HG03159 (cell line): ENCODE measurements at regions not wholly inside any gene's neighbourhood (a gene's known extent, or its start where the extent isn't known, plus 50 kb on each side); places are given as distances from the start of the nearest gene placed in this dataset.

Source experiments
- ATAC-seq: cut with Tn5 transposase; IDR thresholded peaks from one replicate; pipeline ENCODE4 v1.9.1; 2021; ENCODE audit warnings: mild to moderate bottlenecking, moderate library complexity; ENCODE audit not compliant: unreplicated experiment

DNA sequence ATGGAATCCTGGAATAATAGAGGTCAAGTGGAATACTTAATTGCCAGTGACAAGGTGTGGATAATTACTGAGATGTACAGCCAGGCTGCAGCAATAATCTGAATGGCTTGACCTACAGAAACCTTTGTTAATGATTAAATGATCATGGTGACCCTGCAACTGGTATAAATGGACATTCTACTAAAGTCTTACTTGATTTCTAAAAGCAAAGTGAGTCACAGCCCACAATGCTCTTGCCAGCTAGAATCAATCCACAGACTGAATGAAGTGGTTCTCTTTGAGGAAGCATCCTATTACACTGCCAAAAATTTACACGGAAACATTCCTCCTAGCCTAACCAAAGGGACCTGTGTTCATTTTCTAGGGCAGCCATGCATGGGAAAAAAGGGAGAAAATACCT, 518.5 kb downstream of the SOX5 start:
- ATAC-seq, result no peak

GRCh38 chr12:23433121-23433520, 516.3 kb downstream of the SOX5 start:
- ATAC-seq, result no peak

GRCh38 chr12:23434154-23434553, 515.3 kb downstream of the SOX5 start:
- no peak for ATAC-seq

GRCh38 chr12:23446746-23447145, 502.7 kb downstream of the SOX5 start:
- no peak for ATAC-seq

- ATAC-seq, result no peak
Observed at GRCh38 chr12:23450810-23451209, 498.7 kb downstream of the SOX5 start.

GRCh38 chr12:23455283-23455682, 494.2 kb downstream of the SOX5 start:
- no peak for ATAC-seq

GRCh38 chr12:23458640-23459039, 490.8 kb downstream of the SOX5 start:
- ATAC-seq, result no peak

- ATAC-seq, result no peak
Observed at GRCh38 chr12:23462546-23462945, 486.9 kb downstream of the SOX5 start.

DNA sequence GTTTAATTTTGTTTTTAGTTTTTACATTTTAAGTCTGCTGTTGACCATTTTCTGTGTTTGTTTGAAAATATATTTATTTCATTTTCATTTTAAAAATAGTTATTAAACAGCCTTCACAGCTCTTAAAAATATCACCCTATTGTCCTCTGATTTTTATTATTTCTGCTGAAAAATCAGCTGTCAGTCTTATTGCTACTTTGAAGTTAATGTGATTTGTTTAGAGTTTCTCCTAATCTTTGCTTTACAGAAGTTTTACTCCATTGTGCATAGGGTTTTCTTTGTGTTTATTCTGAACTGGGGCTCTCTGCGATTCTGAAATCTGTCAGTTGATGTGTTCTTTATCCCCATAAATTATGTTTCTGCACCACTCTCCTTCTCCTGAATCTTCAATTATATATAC, 486.3 kb downstream of the SOX5 start:
- no peak for ATAC-seq

- ATAC-seq, result no peak
Observed at GRCh38 chr12:23464241-23464812, 485.1 kb downstream of the SOX5 start.

DNA sequence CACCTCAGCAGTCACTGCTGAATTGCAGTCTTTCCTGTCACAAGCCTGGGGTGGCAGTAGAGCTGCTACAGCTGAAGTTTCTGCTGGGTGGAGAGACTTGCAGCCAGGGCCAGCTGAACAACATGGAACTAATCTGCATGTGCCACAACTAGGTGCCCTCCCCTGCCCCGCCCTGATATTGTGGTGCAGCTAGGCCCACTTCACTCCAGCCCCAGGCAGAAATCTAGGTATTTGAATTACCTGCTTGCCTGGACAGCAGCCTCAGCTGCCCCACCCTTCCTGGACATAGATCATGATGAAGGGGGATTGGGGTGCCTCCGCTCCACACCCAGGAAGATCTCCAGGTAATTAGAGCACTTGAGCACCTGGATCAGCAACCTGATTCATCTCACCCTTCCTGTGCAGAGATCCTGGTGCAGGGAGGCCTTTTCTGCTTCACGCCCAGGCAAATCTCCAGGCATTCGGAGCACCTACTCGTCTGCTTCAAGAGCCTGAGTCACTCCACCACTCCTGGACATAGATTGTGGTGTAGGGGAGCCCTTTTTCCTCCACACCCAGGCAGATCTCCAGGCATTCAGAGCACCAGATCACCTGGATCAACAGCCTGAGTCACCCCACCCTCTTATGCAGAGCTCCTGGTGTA, 477.0 kb downstream of the SOX5 start:
- no peak for ATAC-seq

- no peak for ATAC-seq
Observed at GRCh38 chr12:23473071-23473470, 476.4 kb downstream of the SOX5 start.

DNA sequence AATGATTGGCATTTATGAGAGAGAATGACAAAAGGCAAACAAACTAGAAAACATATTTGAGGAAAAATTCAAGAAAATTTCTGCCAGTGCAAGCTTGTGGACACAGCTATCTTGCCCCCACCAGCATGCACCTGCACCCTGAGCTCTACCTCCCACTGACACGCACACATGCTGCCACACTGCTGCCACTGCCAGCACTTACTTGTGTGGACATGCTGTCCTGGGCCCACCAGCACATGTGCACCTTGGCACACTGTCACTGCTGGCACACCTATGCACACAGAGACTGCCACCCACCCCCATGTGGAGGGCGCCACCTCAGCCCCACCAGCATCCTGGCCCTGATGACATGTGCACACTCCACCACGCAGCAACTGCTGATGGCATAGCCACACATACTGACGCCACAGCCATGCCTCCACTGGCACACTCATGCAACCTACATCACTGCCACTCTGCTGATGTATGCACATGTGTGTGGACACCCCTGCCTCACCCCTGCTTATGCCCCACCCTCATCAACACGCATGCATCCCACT, 475.0 kb downstream of the SOX5 start:
- no peak for ATAC-seq
